HepG2 (cell line): ENCODE measurements at regions not wholly inside any gene's neighbourhood (a gene's known extent, or its start where the extent isn't known, plus 50 kb on each side); places are given as distances from the start of the nearest gene placed in this dataset.

Experiments used
- CENPX ChIP-seq: sonication (generic); formaldehyde crosslinking; IDR thresholded peaks from 2 replicates; pipeline ENCODE4 v1.9.0; 2021; ENCODE audit warnings: mild to moderate bottlenecking, missing genetic modification reagents, moderate library complexity
- FOXK2 ChIP-seq: fragments of 450-650 bp; IDR thresholded peaks from 2 replicates; pipeline ENCODE4 v1.6.1; 2016
- KDM3A ChIP-seq: IDR thresholded peaks from 2 replicates; pipeline ENCODE4 v1.6.1; 2018; ENCODE audit warnings: low read depth, missing compliant biosample characterization
- TEAD2 ChIP-seq: sonication (generic); formaldehyde crosslinking; IDR thresholded peaks from 2 replicates; pipeline ENCODE4 v1.9.0; 2021; ENCODE audit warnings: missing genetic modification reagents
- ZFAT ChIP-seq: sonication (generic); formaldehyde crosslinking; conservative IDR thresholded peaks from 2 replicates; pipeline ENCODE4 v1.8.1; 2023; ENCODE audit warnings: missing genetic modification reagents, inconsistent platforms
- ZFYVE20 ChIP-seq: sonication (generic); formaldehyde crosslinking; IDR thresholded peaks from 2 replicates; pipeline ENCODE4 v1.8.0; 2023; ENCODE audit warnings: low read depth, mild to moderate bottlenecking, moderate library complexity, missing genetic modification reagents, borderline replicate concordance
- ZNF367 ChIP-seq: sonication (generic); formaldehyde crosslinking; IDR thresholded peaks from 2 replicates; pipeline ENCODE4 v1.4.0; 2020; ENCODE audit warnings: missing genetic modification reagents, borderline replicate concordance
- ZSCAN22 ChIP-seq: sonication (generic); formaldehyde crosslinking; IDR thresholded peaks from 2 replicates; pipeline ENCODE4 v1.4.0; 2020; ENCODE audit warnings: mild to moderate bottlenecking, missing genetic modification reagents
- TF ChIP-seq, protein P1 (sequence below): sonication (generic); formaldehyde crosslinking; IDR thresholded peaks from 2 replicates; pipeline ENCODE4 v1.5.1; 2020; ENCODE audit warnings: mild to moderate bottlenecking, missing genetic modification reagents, moderate library complexity
- TF ChIP-seq, protein P2 (sequence below): IDR thresholded peaks from 2 replicates; pipeline ENCODE4 v1.6.1; 2016; ENCODE audit warnings: low read depth, missing genetic modification reagents, missing compliant biosample characterization
- TF ChIP-seq, protein P3 (sequence below): sonication (generic); formaldehyde crosslinking; IDR thresholded peaks from 2 replicates; pipeline ENCODE4 v1.5.0; 2020; ENCODE audit warnings: mild to moderate bottlenecking, missing genetic modification reagents
- TF ChIP-seq, protein P4 (sequence below): sonication (generic); formaldehyde crosslinking; IDR thresholded peaks from 2 replicates; pipeline ENCODE4 v1.4.0; 2020; ENCODE audit warnings: missing genetic modification reagents

DNA sequence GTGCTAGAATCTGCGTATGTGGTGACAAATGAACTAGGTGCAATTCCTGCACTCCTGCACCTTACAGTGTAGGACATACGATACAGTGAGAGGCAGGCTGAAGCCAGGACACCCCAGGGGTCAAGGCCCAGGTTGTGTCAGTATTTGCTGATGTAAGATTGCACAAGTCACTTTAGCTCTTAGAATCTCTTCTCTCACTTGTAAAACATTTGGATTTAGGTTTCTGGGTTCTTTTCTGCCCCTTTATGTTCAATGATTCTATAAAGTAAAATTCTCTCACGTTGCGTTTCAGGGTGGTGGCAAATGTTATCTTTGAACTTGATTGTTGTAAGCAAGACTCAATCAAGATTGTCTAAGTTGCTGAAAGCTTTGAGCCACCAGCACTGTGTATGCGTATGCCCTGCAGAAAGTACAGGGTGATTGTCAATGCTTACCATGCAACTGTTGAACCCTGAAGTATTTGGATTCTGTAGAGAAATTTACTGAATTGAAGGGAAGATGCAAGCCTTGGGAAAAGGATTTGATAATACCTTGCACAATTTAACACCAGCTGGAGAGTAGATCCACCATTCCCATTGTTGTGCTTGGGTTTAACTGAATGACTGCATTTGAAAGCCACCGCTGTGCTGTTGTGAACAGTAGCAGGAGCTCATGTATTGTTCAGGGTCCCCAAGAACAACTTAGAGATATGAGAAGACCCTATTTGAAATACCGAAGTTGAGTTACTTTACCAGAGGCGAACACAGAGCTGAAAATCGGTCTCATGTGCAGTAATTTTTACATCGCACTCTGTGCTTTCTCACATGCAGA, 106.1 kb upstream of the CITED2 start (continued):
- TF ChIP-seq ZFYVE20 (CRISPR knock-in tag), result no peak
- no peak for TF ChIP-seq FOXK2
- TF ChIP-seq ZSCAN22 (CRISPR knock-in tag), result no peak
- TF ChIP-seq KDM3A, result peak; percentile 72; the same call in 1 of the 2 replicates
- TF ChIP-seq, protein P1, sequence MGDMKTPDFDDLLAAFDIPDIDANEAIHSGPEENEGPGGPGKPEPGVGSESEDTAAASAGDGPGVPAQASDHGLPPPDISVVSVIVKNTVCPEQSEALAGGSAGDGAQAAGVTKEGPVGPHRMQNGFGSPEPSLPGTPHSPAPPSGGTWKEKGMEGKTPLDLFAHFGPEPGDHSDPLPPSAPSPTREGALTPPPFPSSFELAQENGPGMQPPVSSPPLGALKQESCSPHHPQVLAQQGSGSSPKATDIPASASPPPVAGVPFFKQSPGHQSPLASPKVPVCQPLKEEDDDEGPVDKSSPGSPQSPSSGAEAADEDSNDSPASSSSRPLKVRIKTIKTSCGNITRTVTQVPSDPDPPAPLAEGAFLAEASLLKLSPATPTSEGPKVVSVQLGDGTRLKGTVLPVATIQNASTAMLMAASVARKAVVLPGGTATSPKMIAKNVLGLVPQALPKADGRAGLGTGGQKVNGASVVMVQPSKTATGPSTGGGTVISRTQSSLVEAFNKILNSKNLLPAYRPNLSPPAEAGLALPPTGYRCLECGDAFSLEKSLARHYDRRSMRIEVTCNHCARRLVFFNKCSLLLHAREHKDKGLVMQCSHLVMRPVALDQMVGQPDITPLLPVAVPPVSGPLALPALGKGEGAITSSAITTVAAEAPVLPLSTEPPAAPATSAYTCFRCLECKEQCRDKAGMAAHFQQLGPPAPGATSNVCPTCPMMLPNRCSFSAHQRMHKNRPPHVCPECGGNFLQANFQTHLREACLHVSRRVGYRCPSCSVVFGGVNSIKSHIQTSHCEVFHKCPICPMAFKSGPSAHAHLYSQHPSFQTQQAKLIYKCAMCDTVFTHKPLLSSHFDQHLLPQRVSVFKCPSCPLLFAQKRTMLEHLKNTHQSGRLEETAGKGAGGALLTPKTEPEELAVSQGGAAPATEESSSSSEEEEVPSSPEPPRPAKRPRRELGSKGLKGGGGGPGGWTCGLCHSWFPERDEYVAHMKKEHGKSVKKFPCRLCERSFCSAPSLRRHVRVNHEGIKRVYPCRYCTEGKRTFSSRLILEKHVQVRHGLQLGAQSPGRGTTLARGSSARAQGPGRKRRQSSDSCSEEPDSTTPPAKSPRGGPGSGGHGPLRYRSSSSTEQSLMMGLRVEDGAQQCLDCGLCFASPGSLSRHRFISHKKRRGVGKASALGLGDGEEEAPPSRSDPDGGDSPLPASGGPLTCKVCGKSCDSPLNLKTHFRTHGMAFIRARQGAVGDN (CRISPR knock-in tag), result no peak
- TF ChIP-seq, protein P2, sequence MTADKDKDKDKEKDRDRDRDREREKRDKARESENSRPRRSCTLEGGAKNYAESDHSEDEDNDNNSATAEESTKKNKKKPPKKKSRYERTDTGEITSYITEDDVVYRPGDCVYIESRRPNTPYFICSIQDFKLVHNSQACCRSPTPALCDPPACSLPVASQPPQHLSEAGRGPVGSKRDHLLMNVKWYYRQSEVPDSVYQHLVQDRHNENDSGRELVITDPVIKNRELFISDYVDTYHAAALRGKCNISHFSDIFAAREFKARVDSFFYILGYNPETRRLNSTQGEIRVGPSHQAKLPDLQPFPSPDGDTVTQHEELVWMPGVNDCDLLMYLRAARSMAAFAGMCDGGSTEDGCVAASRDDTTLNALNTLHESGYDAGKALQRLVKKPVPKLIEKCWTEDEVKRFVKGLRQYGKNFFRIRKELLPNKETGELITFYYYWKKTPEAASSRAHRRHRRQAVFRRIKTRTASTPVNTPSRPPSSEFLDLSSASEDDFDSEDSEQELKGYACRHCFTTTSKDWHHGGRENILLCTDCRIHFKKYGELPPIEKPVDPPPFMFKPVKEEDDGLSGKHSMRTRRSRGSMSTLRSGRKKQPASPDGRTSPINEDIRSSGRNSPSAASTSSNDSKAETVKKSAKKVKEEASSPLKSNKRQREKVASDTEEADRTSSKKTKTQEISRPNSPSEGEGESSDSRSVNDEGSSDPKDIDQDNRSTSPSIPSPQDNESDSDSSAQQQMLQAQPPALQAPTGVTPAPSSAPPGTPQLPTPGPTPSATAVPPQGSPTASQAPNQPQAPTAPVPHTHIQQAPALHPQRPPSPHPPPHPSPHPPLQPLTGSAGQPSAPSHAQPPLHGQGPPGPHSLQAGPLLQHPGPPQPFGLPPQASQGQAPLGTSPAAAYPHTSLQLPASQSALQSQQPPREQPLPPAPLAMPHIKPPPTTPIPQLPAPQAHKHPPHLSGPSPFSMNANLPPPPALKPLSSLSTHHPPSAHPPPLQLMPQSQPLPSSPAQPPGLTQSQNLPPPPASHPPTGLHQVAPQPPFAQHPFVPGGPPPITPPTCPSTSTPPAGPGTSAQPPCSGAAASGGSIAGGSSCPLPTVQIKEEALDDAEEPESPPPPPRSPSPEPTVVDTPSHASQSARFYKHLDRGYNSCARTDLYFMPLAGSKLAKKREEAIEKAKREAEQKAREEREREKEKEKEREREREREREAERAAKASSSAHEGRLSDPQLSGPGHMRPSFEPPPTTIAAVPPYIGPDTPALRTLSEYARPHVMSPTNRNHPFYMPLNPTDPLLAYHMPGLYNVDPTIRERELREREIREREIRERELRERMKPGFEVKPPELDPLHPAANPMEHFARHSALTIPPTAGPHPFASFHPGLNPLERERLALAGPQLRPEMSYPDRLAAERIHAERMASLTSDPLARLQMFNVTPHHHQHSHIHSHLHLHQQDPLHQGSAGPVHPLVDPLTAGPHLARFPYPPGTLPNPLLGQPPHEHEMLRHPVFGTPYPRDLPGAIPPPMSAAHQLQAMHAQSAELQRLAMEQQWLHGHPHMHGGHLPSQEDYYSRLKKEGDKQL, result peak; percentile 65; the same call in 1 of the 2 replicates
- TF ChIP-seq, protein P3, sequence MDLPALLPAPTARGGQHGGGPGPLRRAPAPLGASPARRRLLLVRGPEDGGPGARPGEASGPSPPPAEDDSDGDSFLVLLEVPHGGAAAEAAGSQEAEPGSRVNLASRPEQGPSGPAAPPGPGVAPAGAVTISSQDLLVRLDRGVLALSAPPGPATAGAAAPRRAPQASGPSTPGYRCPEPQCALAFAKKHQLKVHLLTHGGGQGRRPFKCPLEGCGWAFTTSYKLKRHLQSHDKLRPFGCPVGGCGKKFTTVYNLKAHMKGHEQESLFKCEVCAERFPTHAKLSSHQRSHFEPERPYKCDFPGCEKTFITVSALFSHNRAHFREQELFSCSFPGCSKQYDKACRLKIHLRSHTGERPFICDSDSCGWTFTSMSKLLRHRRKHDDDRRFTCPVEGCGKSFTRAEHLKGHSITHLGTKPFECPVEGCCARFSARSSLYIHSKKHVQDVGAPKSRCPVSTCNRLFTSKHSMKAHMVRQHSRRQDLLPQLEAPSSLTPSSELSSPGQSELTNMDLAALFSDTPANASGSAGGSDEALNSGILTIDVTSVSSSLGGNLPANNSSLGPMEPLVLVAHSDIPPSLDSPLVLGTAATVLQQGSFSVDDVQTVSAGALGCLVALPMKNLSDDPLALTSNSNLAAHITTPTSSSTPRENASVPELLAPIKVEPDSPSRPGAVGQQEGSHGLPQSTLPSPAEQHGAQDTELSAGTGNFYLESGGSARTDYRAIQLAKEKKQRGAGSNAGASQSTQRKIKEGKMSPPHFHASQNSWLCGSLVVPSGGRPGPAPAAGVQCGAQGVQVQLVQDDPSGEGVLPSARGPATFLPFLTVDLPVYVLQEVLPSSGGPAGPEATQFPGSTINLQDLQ, result no peak
- no peak for TF ChIP-seq ZFAT
- no peak for TF ChIP-seq ZNF367
- no peak for TF ChIP-seq CENPX
- no peak for TF ChIP-seq TEAD2 (CRISPR knock-in tag)
- TF ChIP-seq, protein P4, sequence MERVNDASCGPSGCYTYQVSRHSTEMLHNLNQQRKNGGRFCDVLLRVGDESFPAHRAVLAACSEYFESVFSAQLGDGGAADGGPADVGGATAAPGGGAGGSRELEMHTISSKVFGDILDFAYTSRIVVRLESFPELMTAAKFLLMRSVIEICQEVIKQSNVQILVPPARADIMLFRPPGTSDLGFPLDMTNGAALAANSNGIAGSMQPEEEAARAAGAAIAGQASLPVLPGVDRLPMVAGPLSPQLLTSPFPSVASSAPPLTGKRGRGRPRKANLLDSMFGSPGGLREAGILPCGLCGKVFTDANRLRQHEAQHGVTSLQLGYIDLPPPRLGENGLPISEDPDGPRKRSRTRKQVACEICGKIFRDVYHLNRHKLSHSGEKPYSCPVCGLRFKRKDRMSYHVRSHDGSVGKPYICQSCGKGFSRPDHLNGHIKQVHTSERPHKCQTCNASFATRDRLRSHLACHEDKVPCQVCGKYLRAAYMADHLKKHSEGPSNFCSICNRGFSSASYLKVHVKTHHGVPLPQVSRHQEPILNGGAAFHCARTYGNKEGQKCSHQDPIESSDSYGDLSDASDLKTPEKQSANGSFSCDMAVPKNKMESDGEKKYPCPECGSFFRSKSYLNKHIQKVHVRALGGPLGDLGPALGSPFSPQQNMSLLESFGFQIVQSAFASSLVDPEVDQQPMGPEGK (CRISPR knock-in tag), result peak; percentile 87
